AG04450 (cell line): ENCODE measurements at regions not wholly inside any gene's neighbourhood (a gene's known extent, or its start where the extent isn't known, plus 50 kb on each side); places are given as distances from the start of the nearest gene placed in this dataset.

Source experiments
- CTCF ChIA-PET: fragments of 300-600, 350-600 bp; formaldehyde crosslinking; extraction: SDS; loops from one replicate; lab custom pipeline; 2022; ENCODE audit warnings: antibody characterized with exemption, inconsistent platforms; lab: Charles Lee
- POLR2A ChIA-PET: fragments of 350-600 bp; formaldehyde crosslinking; extraction: SDS; loops from one replicate; lab custom pipeline; 2021; ENCODE audit warnings: antibody characterized with exemption, inconsistent platforms; lab: Yijun Ruan, JAX
- DNase-seq: peaks from one replicate; pipeline ENCODE4 v3.0.0-alpha.2; 2011; ENCODE audit warnings: low read depth, low spot score
- H3K27ac ChIP-seq: one replicate; pipeline ENCODE4 v1.5.1; 2012; ENCODE audit warnings: low read depth, low read length, control low read depth
- H3K27me3 ChIP-seq: one replicate; pipeline ENCODE4 v1.6.0; 2012; ENCODE audit warnings: low read length; ENCODE audit not compliant: control insufficient read depth, insufficient read depth
- H3K4me3 ChIP-seq: 2 replicates; pipeline ENCODE4 v1.5.1; 2011; ENCODE audit warnings: mild to moderate bottlenecking, low read depth, low read length, control low read depth
- H3K9me3 ChIP-seq: 2 replicates; pipeline ENCODE4 v1.5.1; 2012; ENCODE audit warnings: low read length; ENCODE audit not compliant: control insufficient read depth, insufficient read depth
- CTCF ChIP-seq: IDR thresholded peaks from 2 replicates; pipeline ENCODE4 v1.5.1; 2011; ENCODE audit warnings: low read depth, low read length, control low read depth, inconsistent platforms

GRCh38 chr1:38169121-38169520 is 122.5 kb upstream of the POU3F1 start:
- TF ChIP-seq CTCF, result no peak
- Histone ChIP-seq H3K27ac (no peak overlapping the region), H3K9me3 (no peaks in the 10 kb centered on the region), H3K4me3 (no peak overlapping the region), H3K27me3 (no peaks in the 10 kb centered on the region)
- ChIA-PET POLR2A (no interaction called here), CTCF (no interaction called here)
- no peak for DNase-seq

GRCh38 chr1:38168365-38168764 is 121.8 kb upstream of the POU3F1 start:
- CTCF ChIA-PET, result no interaction called here
- H3K27me3 ChIP-seq, result no peaks in the 10 kb centered on the region
- no peak overlapping the region for H3K27ac ChIP-seq
- DNase-seq, result no peak
- H3K4me3 ChIP-seq, result no peak overlapping the region
- POLR2A ChIA-PET, result no interaction called here
- TF ChIP-seq CTCF, result no peak
- no peaks in the 10 kb centered on the region for H3K9me3 ChIP-seq

GRCh38 chr1:38166461-38166860 is 119.9 kb upstream of the POU3F1 start:
- DNase-seq, result no peak
- Histone ChIP-seq H3K9me3 (no peaks in the 10 kb centered on the region), H3K4me3 (no peak overlapping the region), H3K27ac (no peak overlapping the region), H3K27me3 (no peaks in the 10 kb centered on the region)
- no peak for TF ChIP-seq CTCF
- CTCF ChIA-PET, result no interaction called here
- POLR2A ChIA-PET, result no interaction called here

GRCh38 chr1:38153778-38154470 is 107.3 kb upstream of the POU3F1 start:
- Histone ChIP-seq H3K27ac (no peak overlapping the region), H3K9me3 (no peaks in the 10 kb centered on the region), H3K27me3 (peaks cover 2% of the 10 kb centered on the region), H3K4me3 (no peak overlapping the region)
- DNase-seq, result no peak
- POLR2A ChIA-PET, result no interaction called here
- no peak for TF ChIP-seq CTCF
- CTCF ChIA-PET, result no interaction called here

GRCh38 chr1:38153066-38153777 is 106.6 kb upstream of the POU3F1 start:
- Histone ChIP-seq H3K27me3 (peaks cover 2% of the 10 kb centered on the region), H3K27ac (no peak overlapping the region), H3K9me3 (no peaks in the 10 kb centered on the region), H3K4me3 (no peak overlapping the region)
- ChIA-PET POLR2A (no interaction called here), CTCF (no interaction called here)
- DNase-seq, result no peak
- no peak for TF ChIP-seq CTCF
